ENCODE measurements at regions not wholly inside any gene's neighbourhood (a gene's known extent, or its start where the extent isn't known, plus 50 kb on each side); places are given as distances from the start of the nearest gene placed in this dataset.

DNA sequence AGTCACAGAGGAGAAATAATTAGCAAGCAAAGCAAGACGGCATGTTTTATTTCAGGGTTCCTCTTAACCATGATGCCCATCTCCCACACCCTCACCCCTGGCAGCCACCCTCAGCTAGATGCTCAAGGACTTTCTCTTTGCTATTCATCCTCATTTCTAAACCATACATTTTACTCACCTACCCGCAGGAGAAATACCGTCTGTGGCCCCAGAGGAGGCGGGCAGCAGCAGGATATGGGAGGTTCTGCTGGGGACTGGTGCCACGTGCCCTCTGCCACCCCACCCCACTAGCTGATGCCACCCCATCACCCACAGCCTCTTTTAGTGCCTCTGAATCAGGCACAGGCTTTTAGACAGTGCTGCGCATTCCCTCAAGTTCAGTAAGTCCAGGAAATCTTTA lies 168.7 kb upstream of the ITGB1 start:
- DNase-seq (ENCODE audit: low read depth) = no peak

DNA sequence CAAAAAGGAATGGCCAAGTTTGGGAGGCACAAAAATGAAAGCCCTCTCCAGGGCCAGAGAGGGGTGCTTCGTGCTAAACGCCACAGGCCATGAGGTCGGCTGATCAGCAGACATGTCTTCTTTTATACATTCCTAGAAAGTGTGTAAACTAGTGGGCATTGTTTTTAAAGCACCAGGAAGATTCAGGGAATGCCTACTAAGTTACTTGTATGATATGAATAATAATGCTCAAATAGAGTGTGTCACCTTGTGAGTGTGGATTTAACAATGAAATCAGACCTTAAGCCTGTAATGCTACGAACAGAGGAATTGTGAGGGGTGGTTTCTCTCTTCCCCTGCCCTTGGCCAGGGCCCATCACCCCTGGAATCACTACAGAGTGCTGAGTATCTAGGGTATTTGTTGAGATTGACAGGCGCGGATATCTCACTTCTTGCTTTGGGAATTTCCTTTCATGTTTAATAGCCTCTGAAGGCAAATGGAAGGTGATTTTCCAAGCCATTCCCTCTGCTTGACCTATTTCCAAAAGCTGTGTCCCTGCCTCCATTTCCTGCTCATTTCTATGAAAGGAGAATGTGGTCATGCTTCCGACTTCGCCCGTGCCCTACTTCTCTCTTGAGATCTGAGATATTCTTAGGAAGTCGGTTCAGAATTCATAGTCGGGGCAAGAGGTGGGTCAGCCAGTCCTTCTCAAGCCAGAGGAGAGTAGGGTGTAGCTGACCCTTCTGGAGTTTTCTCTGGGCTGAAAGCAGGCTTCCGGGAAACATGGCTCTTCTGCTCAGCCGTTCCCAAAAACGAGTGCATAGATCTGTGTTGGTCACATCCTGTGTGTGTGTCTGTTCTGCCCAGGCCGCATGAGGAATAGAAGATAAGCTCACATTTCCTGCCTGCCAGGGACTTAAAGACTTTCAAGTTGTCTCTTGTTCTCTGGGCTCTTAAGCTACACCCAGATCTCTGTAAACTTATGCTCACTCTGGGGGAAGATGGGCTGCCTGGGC lies 167.8 kb upstream of the ITGB1 start:
- DNase-seq (ENCODE audit: low read depth) = peak; percentile 26

DNA sequence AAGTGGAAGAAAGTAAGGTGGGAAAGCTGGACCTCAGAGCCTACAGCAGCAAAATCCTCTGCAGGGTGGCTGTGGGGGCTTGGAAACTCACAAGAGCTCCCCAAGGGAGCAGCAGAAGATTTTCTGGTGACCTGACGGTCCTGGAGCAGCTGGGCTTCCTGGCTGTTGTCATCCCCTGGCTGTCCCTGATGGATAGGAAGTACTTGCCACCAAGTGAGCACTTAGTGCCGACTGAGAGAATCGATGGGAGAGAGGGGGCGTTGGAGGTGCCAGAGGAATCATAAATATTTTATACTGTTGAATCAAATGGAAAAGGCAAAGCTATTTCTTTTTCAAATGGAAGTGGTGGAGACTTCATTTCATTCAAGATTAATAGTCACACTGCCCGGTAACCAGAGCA lies 167.1 kb upstream of the ITGB1 start:
- no peak for DNase-seq (ENCODE audit: low read depth)

DNA sequence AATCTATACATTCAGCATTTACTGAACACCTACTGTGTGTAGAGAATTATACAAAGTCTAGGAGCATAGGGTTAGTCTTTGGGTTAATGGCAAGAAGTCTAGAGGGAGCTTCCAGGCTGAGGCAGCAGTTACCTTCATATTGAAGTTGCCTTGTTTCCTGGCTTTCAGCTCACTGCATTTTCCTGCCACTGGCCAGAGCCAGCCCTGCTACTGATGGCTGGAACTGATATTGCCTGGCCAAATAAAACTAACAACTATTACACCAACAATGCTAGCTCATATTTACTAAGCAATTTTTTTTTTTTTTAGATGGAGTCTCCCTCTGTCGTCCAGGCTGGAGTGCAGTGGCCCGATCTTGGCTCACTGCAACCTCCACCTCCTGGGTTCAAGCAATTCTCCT lies 165.7 kb upstream of the ITGB1 start:
- no peak for DNase-seq (ENCODE audit: low read depth)

DNA sequence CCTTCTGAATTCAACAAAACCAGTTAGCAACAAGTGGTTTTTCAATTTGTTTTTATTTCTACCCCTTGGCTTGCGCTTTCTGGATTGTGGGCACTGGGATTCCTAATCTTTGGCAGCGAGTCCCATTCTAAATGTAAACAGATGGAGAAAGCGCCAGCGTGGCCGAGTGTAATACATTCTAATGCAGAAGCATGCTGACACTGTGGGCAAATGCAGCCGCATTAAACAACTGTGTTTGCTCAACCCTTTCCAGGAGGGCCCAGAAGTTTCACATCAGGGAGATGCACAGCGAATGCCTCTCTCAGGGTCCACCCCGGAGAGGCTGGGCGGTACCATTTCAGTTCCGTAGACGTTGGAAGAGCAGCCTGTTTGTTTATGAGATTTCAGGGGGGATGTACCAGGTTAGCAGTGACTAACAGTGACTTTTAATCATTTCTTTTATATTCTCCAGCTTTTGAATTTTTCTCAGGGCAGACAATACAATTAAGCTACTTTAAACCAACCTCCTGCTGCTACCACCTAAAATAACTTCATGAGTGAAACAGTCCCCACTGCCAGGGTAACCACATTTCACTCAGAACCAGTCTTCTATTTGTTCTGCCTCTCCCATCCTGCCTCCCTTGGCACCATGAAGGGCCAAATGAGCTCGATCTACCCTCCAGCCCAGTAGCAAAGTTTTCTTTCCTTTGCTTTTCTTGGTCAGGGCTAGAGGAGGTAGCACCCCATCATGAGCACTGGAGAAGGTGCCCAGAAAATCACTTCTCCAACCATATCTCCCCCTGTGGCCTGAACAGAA lies 164.2 kb upstream of the ITGB1 start:
- DNase-seq (ENCODE audit: low read depth) = no peak

DNA sequence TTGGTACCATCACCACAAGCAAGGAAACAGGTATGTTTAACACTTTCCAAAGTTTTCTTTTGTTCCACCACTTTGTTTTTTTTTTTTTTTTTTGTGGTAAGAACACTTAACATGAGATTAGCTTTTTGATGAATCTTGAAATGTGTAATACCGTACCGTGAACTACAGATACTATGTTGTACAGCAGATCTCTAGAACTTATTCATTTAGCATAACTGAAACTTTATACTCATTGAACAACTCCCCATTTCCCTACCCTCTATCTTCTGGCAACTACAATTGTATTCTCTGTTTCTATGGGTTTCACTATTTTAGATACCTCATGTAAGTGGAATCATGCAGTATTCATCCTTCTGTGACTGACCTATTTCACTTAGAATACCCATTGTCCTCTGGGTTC lies 162.7 kb upstream of the ITGB1 start:
- no peak for DNase-seq (ENCODE audit: low read depth)

DNA sequence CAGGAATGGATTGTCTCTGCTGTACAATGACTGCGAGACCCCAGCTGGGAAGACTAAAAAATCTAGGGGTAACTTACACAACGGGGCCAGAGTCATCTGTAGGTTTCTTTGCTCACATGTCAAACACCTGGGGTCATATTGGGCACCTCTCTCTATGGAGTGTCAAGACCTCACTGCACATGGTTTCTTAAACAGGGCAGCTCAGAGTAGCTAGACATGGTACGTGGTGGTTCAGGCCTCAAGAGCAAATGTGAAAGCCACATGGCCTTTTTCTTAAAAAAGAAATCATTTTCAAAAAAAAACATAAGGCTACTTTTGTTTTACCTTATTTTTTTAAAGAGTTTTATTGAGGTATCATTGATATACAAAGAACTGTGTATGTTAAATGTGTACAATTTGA lies 162.2 kb upstream of the ITGB1 start:
- DNase-seq (ENCODE audit: low read depth) = no peak

DNA sequence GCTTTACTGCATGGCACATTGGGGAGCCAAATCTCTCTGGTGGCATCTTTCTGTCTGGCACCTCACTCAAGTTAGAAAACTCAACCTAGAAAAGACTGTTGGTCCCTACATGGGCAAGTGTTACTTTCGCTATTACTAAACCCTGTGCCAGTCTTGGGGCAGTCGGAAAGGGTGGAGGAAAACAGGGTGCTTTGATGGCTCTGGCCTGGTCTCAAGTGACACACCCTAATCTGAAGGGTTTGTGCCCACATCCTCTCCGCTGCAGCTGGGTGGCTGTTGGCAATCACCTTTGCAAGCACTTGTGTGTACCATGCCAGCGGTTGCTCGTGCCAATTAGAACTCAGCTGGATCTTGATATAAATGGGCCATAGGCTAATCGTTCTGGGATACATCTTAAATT lies 159.8 kb upstream of the ITGB1 start:
- peak; percentile 22 for DNase-seq (ENCODE audit: low read depth)

DNA sequence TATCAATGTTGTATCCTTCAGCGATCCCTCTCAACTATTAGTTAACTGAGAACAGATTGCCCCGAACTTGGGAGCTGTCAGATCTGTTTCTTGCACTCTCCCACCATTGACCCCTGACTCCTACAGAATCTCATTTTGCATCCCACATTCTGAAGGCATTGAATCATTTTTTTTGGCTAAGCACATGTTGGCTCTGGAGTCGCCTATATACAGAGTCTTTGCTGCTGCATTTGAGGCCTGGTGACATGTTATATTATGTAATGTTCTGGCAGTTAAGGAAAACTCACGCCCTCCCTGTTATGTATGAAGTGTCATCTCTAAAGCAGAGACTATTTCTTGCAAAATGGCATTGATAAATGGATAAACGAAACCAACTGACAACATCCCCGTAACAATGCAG lies 159.2 kb upstream of the ITGB1 start:
- no peak for DNase-seq (ENCODE audit: low read depth)

DNA sequence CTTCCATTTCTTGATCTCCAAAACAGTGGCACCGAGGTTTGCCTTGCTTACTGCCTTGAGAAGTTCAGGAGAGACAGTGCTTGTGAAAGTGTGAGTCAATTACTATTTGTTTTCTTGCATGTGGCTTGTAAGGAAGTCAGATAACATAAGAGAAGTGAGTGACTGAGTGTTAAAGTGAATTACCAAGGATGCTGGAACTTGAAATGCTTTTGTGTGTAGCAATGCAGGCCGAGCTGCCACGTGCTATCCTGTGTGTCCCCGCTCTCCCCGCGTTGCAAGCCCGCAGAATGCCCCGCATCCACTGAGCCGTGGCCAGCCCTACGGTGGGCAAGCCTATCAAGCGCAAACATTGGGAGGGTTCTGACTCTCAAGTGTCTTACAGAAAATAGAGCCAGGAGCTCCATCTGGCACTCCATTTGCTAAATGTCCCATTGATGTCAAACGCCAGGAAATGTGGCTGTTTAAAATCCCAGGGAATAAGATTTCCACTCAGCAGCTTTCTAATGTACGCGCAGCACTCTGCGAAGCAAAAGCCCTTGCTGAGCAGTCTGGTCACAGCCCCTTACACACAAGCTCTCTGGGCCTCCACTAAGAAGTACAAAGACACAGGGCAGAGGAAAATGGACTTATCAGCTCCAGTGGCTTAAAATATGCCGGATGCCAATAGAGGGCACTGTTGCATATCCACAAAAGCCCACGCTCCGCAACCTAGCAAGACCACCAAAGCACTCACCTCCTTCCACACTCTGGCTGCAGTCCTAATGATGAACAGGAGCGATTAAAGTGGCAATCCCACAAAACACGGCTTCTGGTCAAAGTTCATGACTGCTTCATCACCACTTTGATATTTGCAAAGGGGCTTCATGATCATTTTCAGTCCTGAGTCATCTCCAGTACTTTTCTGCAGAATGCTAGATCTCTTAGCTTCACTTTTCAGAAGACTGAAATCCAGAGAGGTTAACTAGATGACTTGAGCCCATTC lies 158.0 kb upstream of the ITGB1 start:
- no peak for DNase-seq (ENCODE audit: low read depth)

DNA sequence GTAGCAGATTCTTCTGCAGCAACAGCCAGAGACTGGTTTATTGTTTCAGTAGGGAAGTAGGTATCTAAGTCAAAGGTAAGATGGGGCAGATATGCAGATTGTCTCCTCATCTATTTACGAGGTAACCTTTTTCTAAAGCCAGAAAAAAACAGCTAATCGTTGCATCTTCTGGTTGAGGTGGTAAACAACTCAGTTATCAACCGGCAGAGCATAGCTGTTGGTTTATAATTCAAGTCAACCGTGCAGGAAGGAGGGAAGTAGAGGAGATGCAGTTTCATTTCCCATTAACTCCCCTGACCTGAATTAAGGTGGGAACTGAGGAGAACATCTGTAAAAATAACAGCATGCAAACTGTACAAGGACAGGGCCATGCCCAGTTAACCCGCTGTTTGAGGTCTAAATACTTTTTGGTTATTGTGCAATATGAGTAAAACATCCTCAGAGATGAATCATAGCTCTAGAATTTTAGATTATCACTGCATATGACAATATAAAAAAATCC lies 156.5 kb upstream of the ITGB1 start:
- no peak for DNase-seq (ENCODE audit: low read depth)

DNA sequence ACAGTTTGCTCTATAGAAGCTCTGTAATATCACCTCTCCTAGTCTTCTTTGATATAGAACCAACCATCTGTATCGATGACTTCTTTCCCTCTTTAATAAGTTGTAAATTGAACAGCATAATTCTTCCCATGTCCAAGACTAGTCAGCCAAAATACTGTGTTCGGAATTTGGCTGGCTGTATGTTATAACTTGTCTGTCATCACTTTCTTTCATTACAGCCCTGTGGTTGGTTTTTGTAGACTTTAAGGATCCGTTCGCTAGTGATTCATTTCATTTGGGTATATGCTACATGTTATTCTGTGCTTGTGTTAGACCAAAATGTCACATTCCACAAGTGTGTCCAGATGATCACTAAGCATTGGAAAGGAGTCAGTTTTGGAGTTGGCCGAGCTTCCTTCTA lies 155.4 kb upstream of the ITGB1 start:
- DNase-seq (ENCODE audit: low read depth) = no peak

DNA sequence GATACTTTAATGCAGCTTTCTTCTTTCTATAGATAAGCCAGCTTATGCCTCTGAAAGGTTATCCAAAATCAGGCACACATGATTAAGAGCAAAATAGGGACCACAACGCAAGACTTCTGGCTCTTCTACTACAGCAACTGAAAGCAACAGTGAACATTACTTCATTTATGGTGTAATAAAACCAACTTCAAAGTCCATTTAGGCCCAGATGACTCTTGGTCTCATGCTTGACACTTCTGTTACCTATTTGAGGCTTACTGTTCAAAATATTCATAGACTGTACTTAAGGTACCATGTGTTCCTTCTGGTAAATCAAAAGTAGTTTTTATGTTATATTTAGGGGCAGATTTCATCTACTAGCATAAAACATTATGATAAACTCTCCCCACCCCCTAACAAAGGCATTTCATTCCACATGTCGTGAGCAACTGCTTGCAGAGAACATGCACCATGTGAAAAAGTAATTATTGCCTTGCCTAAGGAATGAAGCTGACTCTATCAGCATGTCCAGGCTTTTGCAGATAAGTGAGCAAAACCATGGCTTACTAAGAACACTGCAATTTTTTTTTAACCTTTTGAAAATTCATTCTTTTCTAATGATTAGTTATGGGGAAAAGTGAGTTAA lies 154.9 kb upstream of the ITGB1 start:
- no peak for DNase-seq (ENCODE audit: low read depth)

DNA sequence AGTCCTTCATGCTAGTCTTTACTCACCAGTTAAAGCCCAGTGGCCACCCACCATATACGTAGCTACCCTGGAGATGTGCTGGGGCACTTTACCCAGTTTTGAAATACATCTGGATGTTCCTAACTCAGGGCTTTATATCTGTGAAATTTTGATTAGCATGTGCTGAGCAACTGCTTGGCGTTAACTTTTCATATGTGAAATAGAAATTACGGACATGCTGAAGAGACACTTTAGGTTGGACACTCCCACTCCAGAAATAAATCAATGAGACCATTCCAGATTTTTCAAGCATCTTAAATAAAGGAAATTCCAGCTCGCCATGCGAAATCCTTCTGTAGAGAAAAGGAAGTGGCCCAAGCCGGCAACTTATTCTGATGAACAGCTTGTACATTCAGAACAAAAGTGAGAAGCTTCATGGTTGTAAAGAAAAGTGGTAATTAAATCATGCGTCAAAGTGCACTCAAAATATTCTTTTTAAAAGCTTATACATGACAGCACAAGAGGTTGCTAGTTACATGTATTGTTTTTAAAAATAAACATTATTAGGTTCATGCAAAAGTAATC lies 153.5 kb upstream of the ITGB1 start:
- no peak for DNase-seq (ENCODE audit: low read depth)

DNA sequence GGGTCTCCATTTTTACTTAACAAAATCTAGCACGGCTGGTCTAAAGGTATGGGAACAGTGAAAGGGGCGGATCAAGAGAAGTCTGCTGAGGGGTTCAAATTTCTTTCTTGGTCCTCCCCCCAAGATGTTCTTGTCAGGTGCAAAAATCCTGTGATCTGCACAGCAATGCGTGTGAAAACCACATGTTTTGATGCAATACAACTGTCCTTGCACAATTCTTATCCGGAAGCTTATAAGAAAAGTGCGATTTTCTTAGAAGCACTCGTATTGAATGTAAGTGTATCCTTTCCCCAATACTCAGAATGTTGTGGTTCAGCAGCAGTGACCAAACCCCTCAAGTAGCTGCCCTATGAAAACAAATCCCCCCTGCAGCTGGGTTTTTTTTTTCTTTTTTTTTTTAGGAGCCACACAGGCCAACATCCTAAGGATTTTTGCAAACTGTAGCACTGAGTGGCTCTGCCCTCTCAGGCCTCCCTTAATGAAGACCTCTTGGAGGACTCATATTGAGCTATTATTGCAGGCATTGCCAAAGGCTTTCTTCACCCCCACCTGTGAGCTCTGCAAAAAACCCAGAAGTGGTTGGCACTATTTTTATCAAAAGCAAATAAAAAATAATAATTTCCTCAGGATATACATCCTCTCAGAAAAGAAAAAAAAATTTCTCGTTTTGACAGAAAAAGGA lies 151.9 kb upstream of the ITGB1 start:
- no peak for DNase-seq (ENCODE audit: low read depth)

DNA sequence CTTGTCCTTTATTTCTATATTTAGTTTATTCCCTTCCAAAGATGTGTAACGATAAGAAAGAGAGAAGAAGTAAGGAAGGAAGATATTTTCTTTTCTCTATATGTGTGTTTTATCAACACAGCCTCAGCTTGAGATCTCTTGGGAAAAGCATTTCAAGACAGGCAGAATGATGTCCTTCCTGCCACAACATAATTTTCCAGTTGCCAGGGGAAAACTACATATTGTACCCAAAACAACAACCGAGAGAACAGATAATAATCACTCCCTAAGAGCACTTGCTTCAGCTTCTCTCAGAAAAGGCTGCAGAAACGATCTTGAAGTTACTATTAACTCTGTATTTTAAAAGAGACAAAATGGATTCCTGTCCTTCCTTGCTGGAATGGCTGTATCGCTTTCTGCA lies 151.4 kb upstream of the ITGB1 start:
- no peak for DNase-seq (ENCODE audit: low read depth)

DNA sequence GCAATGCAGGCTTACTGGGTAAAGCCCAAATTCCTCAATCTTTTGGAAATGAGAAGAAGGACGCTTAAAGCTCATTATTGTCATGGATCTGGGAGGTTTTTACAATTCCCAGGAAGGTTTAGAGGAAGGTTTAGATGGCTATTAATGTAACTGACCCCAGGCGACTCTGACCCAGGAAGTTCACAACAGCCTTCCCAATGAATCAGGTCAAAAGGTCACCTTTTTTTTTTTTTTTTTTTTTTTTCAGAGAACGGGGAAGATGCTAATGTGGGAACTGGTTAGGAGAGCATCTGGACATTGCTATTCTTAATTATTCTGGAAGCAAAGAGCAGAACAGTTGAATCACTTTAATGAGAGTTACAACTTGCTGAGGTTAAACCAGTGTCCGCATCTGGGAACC lies 149.9 kb upstream of the ITGB1 start:
- DNase-seq (ENCODE audit: low read depth) = no peak

DNA sequence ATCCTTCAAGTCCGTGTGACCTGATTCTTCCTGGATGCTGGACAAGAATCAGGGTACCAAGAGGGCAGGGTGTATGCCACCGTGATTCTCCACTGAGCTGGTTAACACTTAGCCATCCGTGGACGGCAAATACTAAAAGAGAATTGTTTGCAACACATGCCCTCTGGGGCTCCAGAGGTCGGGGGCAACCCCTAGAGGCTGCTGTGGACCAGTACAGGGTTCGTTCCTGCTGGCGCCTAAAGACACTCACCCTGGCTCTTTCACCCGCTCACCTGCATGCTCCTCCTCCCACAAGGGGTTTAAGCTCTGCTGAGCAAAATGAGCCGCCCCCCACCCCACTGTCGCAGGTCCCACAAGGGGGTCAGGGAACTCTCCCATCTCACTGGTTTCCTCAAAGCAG lies 148.7 kb upstream of the ITGB1 start:
- DNase-seq (ENCODE audit: low read depth) = no peak

DNA sequence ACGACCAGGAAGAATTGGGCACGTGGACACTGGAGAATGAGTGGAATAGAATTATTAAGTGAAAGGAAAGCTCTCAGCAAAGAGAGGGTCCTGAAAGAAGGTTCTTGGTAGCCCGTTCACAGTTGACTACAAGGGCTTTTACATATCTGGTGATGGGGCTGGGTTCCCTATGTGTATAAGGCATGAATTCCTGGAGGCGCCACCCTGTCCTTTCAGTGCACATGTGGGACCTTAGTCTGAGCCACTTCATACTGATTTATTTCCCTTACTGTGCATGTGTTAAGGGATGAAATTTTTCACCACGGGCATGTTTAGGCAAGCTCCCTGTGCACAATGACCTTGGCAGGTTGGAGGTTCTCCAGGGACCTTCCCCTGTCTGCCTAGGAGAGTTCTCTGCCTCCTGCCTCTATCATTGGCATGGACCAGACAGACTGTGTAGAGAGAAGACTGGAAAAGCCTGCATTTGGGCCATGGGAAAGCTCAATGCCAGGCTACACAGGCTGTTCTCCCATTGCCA lies 145.9 kb upstream of the ITGB1 start:
- no peak for DNase-seq (ENCODE audit: low read depth)

DNA sequence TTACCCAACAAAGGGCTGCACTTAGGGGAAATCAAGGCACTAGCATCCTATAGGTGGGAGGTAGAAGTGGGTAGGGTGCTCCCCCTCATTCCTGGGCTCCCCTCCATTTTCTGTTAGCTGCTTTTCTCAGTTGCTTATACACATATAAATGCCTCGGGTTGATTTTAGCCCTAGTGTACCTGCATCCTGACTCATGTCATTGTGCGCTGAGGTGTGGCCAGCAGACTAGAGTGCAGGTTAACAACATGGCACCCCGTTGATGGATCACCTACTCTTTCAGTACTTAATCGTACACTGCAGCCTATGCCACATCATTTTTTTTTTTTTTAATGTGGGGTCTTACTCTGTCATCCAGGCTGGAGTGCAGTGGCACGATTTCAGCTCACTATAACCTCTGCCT lies 144.0 kb upstream of the ITGB1 start:
- no peak for DNase-seq (ENCODE audit: low read depth)

Data from stimulated activated CD4-positive, alpha-beta T cell treated with anti-CD3 and anti-CD28 coated beads, Interleukin-2, amount 100 ng/mL, for 4 hours (primary cell).